HUES48 (cell line): ENCODE measurements at regions not wholly inside any gene's neighbourhood (a gene's known extent, or its start where the extent isn't known, plus 50 kb on each side); places are given as distances from the start of the nearest gene placed in this dataset.

Source experiments
- H3K27ac ChIP-seq: one replicate; pipeline ENCODE4 v1.7.0; 2013; ENCODE audit warnings: low read depth, low read length, inconsistent platforms
- H3K27me3 ChIP-seq: 2 replicates; pipeline ENCODE4 v1.6.1; 2013; ENCODE audit warnings: mild to moderate bottlenecking, low read length; ENCODE audit not compliant: control insufficient read depth, insufficient read depth
- H3K36me3 ChIP-seq: 2 replicates; pipeline ENCODE4 v1.6.1; 2013; ENCODE audit warnings: low read length; ENCODE audit not compliant: control insufficient read depth, insufficient read depth
- H3K4me1 ChIP-seq: 2 replicates; pipeline ENCODE4 v1.6.1; 2013; ENCODE audit warnings: mild to moderate bottlenecking, low read length; ENCODE audit not compliant: control insufficient read depth, insufficient read depth
- H3K4me3 ChIP-seq: 2 replicates; pipeline ENCODE4 v1.5.1; 2013; ENCODE audit warnings: mild to moderate bottlenecking, low read depth, low read length
- H3K9ac ChIP-seq: 2 replicates; pipeline ENCODE4 v1.6.1; 2013; ENCODE audit warnings: mild to moderate bottlenecking, low read depth, low read length, moderate library complexity
- H3K9me3 ChIP-seq: 2 replicates; pipeline ENCODE4 v1.6.1; 2013; ENCODE audit warnings: low read length; ENCODE audit not compliant: control insufficient read depth, insufficient read depth

DNA sequence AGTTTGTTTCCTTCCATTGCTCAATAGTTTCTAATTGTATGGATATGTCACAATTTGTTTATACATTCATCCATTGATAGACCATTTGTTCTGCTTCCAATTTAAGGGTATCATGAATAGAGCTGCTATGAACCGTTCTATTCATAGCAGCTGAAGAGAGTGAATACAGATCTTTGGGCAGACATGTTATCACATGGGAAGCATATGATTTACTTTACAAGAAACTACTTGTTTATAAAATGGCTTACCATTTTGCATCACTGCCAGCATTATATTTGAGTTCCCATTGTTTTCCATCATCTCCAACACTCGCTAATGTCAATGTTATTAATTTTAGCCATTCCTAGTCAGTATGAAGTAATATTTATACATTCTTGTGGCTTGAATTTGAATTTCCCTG, 549.0 kb downstream of the MAT2B start:
- Histone ChIP-seq H3K36me3 (no peaks in the 10 kb centered on the region), H3K9ac (no peak overlapping the region), H3K9me3 (no peaks in the 10 kb centered on the region), H3K27ac (no peak overlapping the region), H3K4me3 (no peak overlapping the region), H3K4me1 (peaks cover 13% of the 10 kb centered on the region; the same call in 1 of the 2 replicates), H3K27me3 (no peaks in the 10 kb centered on the region)

DNA sequence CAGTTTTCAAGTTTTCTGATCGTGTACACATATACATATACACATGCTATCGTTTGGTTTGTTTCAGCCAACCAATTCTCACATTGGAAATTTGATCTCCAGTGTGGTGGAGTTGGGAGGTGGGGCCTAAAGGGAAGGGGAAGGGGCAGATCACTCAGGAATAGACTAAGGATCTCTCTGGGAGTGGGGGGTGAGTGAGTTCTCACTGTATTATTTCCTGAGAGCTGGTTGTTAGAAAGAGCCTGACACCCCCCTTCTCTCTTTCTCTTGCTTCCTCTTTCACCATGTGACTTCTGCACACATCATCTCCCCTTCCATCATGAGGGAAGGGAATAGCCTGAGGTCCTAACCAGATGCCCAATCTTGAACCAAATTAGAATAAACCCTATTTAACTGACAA, 551.7 kb downstream of the MAT2B start:
- H3K4me3 ChIP-seq, result no peak overlapping the region
- H3K27ac ChIP-seq, result no peak overlapping the region
- peaks cover 8% of the 10 kb centered on the region; the same call in 1 of the 2 replicates for H3K4me1 ChIP-seq
- no peak overlapping the region for H3K9ac ChIP-seq
- no peaks in the 10 kb centered on the region for H3K9me3 ChIP-seq
- H3K36me3 ChIP-seq, result no peaks in the 10 kb centered on the region
- no peaks in the 10 kb centered on the region for H3K27me3 ChIP-seq

DNA sequence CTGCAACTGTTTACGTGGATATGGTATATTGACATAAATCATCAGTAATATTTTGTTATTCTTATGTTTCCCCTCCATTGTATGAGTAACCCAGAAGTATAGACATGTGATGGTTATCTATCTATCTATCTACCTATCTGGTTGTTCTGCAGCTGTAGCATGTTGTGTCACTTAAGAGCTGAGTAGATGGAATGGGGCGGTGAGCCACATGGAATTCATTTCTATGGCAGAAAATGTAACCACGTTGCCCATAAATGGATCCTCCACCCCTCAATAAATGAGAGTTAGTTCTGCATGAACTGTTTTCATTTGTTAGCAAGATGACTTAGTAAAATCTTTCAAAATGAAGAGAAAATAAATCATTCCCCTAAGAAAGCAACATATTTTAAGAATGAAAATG, 553.2 kb downstream of the MAT2B start:
- Histone ChIP-seq H3K27ac (no peak overlapping the region), H3K9me3 (no peaks in the 10 kb centered on the region), H3K4me3 (no peak overlapping the region), H3K36me3 (no peaks in the 10 kb centered on the region), H3K9ac (no peak overlapping the region), H3K4me1 (no peaks in the 10 kb centered on the region), H3K27me3 (no peaks in the 10 kb centered on the region)

DNA sequence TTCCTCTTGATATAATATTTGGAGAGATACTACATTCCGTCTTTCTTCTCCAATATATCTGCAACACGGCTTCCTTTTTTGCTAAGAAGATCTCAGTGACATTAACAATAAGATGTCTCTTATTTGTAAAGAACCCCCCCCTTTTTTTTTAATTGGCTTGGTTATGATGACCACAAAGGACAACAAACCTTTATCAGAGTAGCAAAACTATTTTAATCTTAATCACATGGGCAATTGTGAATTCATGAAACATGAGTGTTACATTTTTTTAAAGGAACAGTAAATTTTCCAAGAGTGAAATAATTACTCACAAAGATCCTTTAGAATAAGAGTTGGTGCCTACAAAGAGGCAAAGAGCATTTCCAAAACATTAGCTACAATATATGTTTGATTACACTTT, 554.1 kb downstream of the MAT2B start:
- no peak overlapping the region for H3K9ac ChIP-seq
- no peaks in the 10 kb centered on the region for H3K9me3 ChIP-seq
- no peak overlapping the region for H3K4me3 ChIP-seq
- H3K27me3 ChIP-seq, result no peaks in the 10 kb centered on the region
- no peak overlapping the region for H3K27ac ChIP-seq
- no peaks in the 10 kb centered on the region for H3K36me3 ChIP-seq
- H3K4me1 ChIP-seq, result no peaks in the 10 kb centered on the region

DNA sequence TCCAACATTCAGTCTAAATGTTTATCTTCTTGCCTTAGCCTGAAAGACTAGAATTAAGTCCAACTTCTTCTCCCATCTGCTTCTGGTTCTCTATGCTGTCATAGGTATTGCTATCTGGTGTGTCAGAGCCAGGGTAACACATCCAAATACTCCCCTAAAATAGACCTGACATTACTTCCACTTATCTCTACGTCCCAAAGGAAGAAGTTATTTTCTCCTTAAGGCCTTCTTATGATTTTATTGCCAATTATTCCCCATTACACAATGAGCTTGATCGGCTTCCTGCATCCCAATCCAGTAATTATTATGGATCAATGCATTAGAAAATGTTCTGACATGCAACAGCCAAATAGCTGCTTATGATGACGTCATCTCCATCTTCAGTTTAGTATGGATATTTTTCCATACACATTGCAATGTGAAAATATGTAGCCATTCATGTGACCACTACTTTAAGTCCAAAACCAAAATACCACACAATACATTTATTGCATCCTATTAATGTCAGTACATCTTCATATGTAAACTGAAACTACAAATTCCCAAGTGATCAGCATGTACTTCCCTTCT, 555.5 kb downstream of the MAT2B start:
- no peaks in the 10 kb centered on the region for H3K27me3 ChIP-seq
- no peak overlapping the region for H3K27ac ChIP-seq
- H3K9ac ChIP-seq, result no peak overlapping the region
- no peak overlapping the region for H3K4me3 ChIP-seq
- no peaks in the 10 kb centered on the region for H3K36me3 ChIP-seq
- no peaks in the 10 kb centered on the region for H3K9me3 ChIP-seq
- H3K4me1 ChIP-seq, result no peaks in the 10 kb centered on the region

DNA sequence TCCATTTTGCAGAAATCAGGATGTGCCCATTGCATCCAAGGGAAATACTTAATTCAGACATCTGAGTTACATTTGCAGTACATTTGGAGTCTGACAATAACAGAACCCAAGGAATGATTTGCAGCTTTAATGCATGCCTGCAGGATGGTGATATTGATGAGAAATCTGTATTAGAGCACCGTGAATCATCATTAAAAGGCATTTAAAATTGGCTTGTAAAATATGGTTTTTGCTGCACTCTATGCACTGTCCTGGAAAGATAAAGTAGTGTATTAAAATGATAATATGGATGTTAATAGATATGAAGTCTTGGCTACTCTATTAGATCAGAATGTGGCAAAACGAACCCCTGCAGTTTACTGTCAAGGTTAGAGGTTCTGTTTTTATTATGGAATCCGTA, 556.9 kb downstream of the MAT2B start:
- Histone ChIP-seq H3K9ac (no peak overlapping the region), H3K27me3 (no peaks in the 10 kb centered on the region), H3K9me3 (no peaks in the 10 kb centered on the region), H3K36me3 (no peaks in the 10 kb centered on the region), H3K27ac (no peak overlapping the region), H3K4me3 (no peak overlapping the region), H3K4me1 (no peaks in the 10 kb centered on the region)

DNA sequence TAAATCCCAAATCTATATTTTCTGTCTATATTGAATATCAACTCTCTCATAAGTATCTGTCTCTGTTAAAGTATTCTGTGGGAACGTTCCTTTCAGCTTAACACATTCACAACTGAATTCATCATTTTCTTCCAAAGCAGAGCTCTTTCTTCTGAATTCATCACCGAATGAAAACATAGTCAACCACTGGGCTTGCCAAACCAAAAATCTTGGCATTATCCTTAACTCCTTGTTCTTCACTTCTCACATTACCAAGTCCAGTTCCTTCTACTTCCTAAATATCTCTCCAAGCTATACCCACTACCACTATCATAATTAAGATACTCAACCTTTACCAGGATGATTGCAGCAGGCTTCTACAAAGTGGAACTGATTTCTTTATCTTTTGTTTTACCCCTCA, 559.8 kb downstream of the MAT2B start:
- H3K27ac ChIP-seq, result no peak overlapping the region
- no peaks in the 10 kb centered on the region for H3K27me3 ChIP-seq
- no peaks in the 10 kb centered on the region for H3K9me3 ChIP-seq
- H3K4me3 ChIP-seq, result no peak overlapping the region
- H3K36me3 ChIP-seq, result no peaks in the 10 kb centered on the region
- H3K9ac ChIP-seq, result no peak overlapping the region
- H3K4me1 ChIP-seq, result no peaks in the 10 kb centered on the region

DNA sequence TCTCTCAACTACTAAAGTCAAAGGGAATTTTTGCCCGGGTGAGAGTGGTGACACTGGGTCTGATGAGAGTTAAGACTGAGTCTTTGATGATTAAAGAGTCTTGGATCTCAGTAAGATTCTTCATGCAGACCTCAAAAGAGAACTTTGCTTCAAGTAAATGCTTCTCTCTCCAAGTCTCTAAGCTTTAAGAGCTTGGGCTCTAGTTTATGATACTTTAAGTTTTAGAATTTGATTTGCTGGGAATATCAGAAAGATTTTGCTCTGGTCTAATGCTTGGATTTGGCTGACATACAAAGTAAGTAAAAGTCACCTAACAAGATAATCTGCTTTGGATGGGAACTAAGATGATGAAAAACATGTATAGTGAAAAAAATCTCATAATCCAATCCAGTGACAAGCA, 566.3 kb downstream of the MAT2B start:
- Histone ChIP-seq H3K4me3 (no peak overlapping the region), H3K4me1 (no peaks in the 10 kb centered on the region), H3K27me3 (no peaks in the 10 kb centered on the region), H3K27ac (no peak overlapping the region), H3K9me3 (no peaks in the 10 kb centered on the region), H3K9ac (no peak overlapping the region), H3K36me3 (no peaks in the 10 kb centered on the region)

DNA sequence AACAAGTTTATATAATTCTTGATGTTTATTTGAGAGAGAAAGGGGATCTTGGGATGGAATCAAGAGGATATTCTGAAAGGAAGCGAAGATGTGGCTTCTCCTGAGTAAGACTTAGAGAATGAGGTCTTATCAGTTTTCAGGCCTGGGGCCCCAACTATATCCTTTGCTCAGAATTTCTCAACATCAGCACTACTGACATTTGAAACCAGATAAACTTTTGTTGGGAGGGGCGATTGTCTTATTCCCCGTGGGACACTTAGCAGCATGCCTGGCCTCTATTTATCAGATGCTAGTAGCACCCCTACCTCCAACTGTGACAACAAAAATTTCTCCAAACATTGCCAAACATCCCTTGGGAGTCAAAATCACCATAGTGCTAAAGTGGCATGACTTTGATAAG, 567.7 kb downstream of the MAT2B start:
- H3K9me3 ChIP-seq, result no peaks in the 10 kb centered on the region
- H3K27me3 ChIP-seq, result no peaks in the 10 kb centered on the region
- no peak overlapping the region for H3K9ac ChIP-seq
- H3K4me1 ChIP-seq, result no peaks in the 10 kb centered on the region
- no peaks in the 10 kb centered on the region for H3K36me3 ChIP-seq
- no peak overlapping the region for H3K4me3 ChIP-seq
- H3K27ac ChIP-seq, result no peak overlapping the region

DNA sequence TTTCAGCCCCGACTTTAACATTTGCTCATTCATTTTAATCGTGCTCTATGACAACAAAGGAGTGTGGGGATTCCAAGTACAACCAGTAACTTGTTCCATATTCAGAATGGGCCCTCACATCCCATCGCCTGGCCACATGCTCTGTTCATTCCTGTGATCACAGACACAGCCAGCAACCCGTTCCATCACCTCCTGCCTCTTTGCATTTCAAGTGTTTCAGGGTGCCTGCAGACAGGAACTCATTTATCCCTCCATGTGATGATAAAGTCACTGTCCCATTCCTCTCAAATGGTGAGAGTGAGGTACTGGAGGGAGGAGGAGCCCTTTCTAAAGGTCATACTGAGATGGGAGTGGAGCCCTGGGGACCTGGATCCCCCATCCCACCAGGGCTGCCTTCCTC, 571.1 kb downstream of the MAT2B start:
- H3K4me1 ChIP-seq, result no peaks in the 10 kb centered on the region
- no peaks in the 10 kb centered on the region for H3K36me3 ChIP-seq
- H3K27ac ChIP-seq, result no peak overlapping the region
- no peak overlapping the region for H3K9ac ChIP-seq
- no peaks in the 10 kb centered on the region for H3K27me3 ChIP-seq
- H3K9me3 ChIP-seq, result no peaks in the 10 kb centered on the region
- no peak overlapping the region for H3K4me3 ChIP-seq

DNA sequence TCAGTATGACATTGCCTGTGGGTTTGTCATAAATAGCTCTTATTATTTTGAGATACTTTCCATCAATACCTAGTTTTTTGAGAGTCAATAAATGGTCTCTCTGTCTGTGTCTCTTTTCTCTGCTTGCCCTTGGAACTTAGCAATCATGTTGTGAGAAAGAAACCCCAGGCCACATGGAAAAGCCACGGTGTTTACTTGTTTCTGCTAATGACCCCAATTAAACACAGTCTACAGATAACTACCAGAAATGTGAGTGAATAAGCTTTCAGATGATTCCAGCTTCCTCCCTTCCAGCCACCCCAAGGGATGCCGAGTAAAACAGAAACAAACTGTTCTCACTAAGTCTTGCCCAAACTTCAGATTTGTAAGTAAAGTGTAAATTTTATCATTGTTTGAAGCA, 584.9 kb downstream of the MAT2B start:
- Histone ChIP-seq H3K36me3 (no peaks in the 10 kb centered on the region), H3K4me3 (no peak overlapping the region), H3K4me1 (no peaks in the 10 kb centered on the region), H3K27ac (no peak overlapping the region), H3K9me3 (no peaks in the 10 kb centered on the region), H3K27me3 (no peaks in the 10 kb centered on the region), H3K9ac (no peak overlapping the region)

DNA sequence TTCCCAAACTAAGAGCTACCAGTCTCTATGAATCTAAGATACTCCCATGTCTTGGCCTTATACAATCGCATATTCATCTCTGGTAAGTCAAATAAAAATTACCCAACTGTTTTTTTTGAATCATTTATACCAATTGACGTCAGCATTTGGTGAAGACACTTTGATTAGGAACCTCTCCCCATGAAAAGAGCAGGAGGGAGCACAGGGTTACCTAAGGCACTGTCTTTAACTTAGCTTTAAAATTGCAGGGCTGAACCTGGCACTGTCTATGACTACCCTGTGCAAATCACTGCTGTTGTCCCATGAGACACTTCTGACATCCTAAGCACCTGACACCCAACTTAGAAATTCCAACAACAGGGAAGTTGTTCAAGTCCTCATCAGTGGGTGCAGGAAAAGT, 586.4 kb downstream of the MAT2B start:
- Histone ChIP-seq H3K4me1 (no peaks in the 10 kb centered on the region), H3K27me3 (no peaks in the 10 kb centered on the region), H3K9me3 (no peaks in the 10 kb centered on the region), H3K9ac (no peak overlapping the region), H3K4me3 (no peak overlapping the region), H3K36me3 (no peaks in the 10 kb centered on the region), H3K27ac (no peak overlapping the region)
